Skin epidermis (tissue), 12 donors: ENCODE measurements at regions not wholly inside any gene's neighbourhood (a gene's known extent, or its start where the extent isn't known, plus 50 kb on each side); places are given as distances from the start of the nearest gene placed in this dataset.
"Not testable (repeated sequence)": the region's sequence is repeated elsewhere in the genome, so short reads cannot be mapped to it uniquely, and the experiment has no call there.

ENCODE experiments used
- H3K27ac ChIP-seq, 21 experiments: fragments of 200-600 bp; sonication (generic) in 11 of 21; one replicate each; pipeline ENCODE4 v1.5.0; 2020; ENCODE audit warnings: mild to moderate bottlenecking in 3 of 21, inconsistent platforms in 2 of 21, moderate library complexity in 2 of 21
- H3K4me3 ChIP-seq, 7 experiments: fragments of 200-600 bp; sonication (generic) in 2 of 7; one replicate each; pipeline ENCODE4 v1.5.0; 2020; ENCODE audit warnings: inconsistent platforms in 2 of 7, mild to moderate bottlenecking in 2 of 7, moderate library complexity in 1 of 7

GRCh38 chr17:70414300-70414699 lies 245.0 kb downstream of the KCNJ2 start:
- H3K4me3 ChIP-seq: no peak overlapping the region
- no peak overlapping the region for H3K27ac ChIP-seq

- H3K27ac ChIP-seq: no peak overlapping the region
- no peak overlapping the region for H3K4me3 ChIP-seq
Measured at GRCh38 chr17:70420861-70421445, 251.6 kb downstream of the KCNJ2 start.

- Histone ChIP-seq H3K4me3 (no peak overlapping the region), H3K27ac (no peak overlapping the region)
Measured at GRCh38 chr17:70422862-70423261, 253.5 kb downstream of the KCNJ2 start.

- no peak overlapping the region for H3K4me3 ChIP-seq
- H3K27ac ChIP-seq: no peak overlapping the region
Measured at GRCh38 chr17:70423562-70423961, 254.2 kb downstream of the KCNJ2 start.

- no peak overlapping the region for H3K4me3 ChIP-seq
- no peak overlapping the region for H3K27ac ChIP-seq
Measured at GRCh38 chr17:70426752-70427151, 257.4 kb downstream of the KCNJ2 start.

GRCh38 chr17:70434536-70435490 lies 265.5 kb downstream of the KCNJ2 start:
- no peak overlapping the region for H3K4me3 ChIP-seq
- no peak overlapping the region for H3K27ac ChIP-seq

GRCh38 chr17:70437656-70438055 lies 268.3 kb downstream of the KCNJ2 start:
- Histone ChIP-seq H3K4me3 (no peak overlapping the region), H3K27ac (no peak overlapping the region)

GRCh38 chr17:70446446-70446845 lies 277.1 kb downstream of the KCNJ2 start:
- Histone ChIP-seq H3K4me3 (no peak overlapping the region), H3K27ac (no peak overlapping the region)

- no peak overlapping the region for H3K4me3 ChIP-seq
- no peak overlapping the region for H3K27ac ChIP-seq
Measured at GRCh38 chr17:70447588-70447987, 278.3 kb downstream of the KCNJ2 start.

GRCh38 chr17:70453075-70453474 lies 283.7 kb downstream of the KCNJ2 start:
- not testable (repeated sequence) for H3K4me3 ChIP-seq, H3K27ac ChIP-seq

- Histone ChIP-seq H3K27ac (no peak overlapping the region), H3K4me3 (no peak overlapping the region)
Measured at GRCh38 chr17:70454377-70454776, 285.0 kb downstream of the KCNJ2 start.

- Histone ChIP-seq H3K4me3 (no peak overlapping the region), H3K27ac (no peak overlapping the region)
Measured at GRCh38 chr17:70454908-70455307, 285.6 kb downstream of the KCNJ2 start.

GRCh38 chr17:70464995-70465394 lies 295.7 kb downstream of the KCNJ2 start:
- H3K4me3 ChIP-seq: no peak overlapping the region
- no peak overlapping the region for H3K27ac ChIP-seq

- no peak overlapping the region for H3K4me3 ChIP-seq
- no peak overlapping the region for H3K27ac ChIP-seq
Measured at GRCh38 chr17:70468661-70469060, 299.3 kb downstream of the KCNJ2 start.

- H3K27ac ChIP-seq: no peak overlapping the region
- H3K4me3 ChIP-seq: no peak overlapping the region
Measured at GRCh38 chr17:70473049-70473448, 303.7 kb downstream of the KCNJ2 start.

GRCh38 chr17:70476368-70476767 lies 307.0 kb downstream of the KCNJ2 start:
- H3K4me3 ChIP-seq: no peak overlapping the region
- H3K27ac ChIP-seq: no peak overlapping the region

GRCh38 chr17:70478902-70479301 lies 309.6 kb downstream of the KCNJ2 start:
- Histone ChIP-seq H3K4me3 (no peak overlapping the region), H3K27ac (no peak overlapping the region)

GRCh38 chr17:70479779-70480178 lies 310.4 kb downstream of the KCNJ2 start:
- Histone ChIP-seq H3K4me3 (no peak overlapping the region), H3K27ac (no peak overlapping the region)

- Histone ChIP-seq H3K27ac (no peak overlapping the region), H3K4me3 (no peak overlapping the region)
Measured at GRCh38 chr17:70483624-70484023, 314.3 kb downstream of the KCNJ2 start.

GRCh38 chr17:70484050-70484449 lies 314.7 kb downstream of the KCNJ2 start:
- Histone ChIP-seq H3K4me3 (no peak overlapping the region), H3K27ac (no peak overlapping the region)

GRCh38 chr17:70484496-70484895 lies 315.2 kb downstream of the KCNJ2 start:
- Histone ChIP-seq H3K27ac (no peak overlapping the region), H3K4me3 (no peak overlapping the region)
